NCI-H748 treated with DMSO at 0.1 percent for 48 hours (cell line): ENCODE measurements at regions not wholly inside any gene's neighbourhood (a gene's known extent, or its start where the extent isn't known, plus 50 kb on each side); places are given as distances from the start of the nearest gene placed in this dataset.
"Not testable (repeated sequence)": the region's sequence is repeated elsewhere in the genome, so short reads cannot be mapped to it uniquely, and the experiment has no call there.

Source experiments
- DNase-seq: peaks from one replicate; lab custom pipeline; 2025; lab: John Stamatoyannopoulos, UW

DNA sequence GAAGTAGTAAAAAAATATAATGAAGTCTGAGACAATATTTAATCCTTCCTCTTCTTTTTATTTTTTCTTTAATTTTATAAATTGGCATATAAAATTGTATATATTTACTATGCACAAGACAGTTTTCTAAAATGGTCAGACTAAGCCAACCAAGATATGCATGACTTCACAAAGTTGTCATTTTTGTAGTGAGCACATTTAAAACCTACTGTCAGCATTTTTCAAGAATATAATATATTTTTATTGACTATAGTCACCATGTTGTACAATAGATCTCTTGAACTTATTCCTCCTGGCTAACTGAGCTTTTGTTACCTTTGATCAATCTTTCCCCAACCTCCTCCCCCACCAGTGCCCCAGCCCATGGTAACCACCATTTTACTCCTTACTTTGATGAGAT, 129.2 kb downstream of the ATP6V1G3 start:
- no peak for DNase-seq

DNA sequence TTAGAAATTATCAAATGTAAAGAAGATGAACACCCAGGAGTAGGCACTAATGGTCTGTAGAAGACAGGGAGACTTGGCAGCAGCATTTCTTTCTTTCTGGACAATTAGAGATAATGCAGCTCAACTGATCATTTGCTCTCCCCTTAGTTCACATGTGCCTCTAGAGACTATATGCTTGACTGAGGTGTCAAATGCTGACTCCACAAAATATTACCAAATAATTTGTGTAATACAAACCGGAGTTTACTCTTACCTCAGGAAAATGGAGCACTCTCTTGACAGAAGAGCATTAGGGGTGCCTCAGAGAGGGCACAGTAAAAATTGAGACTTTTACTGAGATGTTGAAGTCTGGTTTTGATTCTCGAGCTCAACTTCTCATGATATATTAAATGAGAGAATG, 131.8 kb downstream of the ATP6V1G3 start:
- no peak for DNase-seq

DNA sequence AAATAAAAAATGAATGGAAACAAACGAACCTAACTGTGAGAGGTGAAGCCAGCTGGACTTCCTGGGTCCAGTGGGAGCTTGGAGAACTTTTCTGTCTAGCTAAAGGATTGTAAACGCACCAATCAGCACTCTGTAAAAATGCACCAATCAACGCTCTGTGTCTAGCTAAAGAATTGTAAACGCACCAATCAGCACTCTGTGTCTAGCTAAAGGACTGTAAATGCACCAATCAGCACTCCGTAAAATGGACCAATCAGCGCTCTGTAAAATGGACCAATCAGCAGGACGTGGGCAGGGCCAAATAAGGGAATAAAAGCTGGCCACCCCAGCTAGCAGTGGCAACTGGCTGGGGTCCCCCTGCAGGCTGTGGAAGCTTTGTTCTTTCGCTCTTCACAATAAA, 135.8 kb downstream of the ATP6V1G3 start:
- DNase-seq, result not testable (repeated sequence)

DNA sequence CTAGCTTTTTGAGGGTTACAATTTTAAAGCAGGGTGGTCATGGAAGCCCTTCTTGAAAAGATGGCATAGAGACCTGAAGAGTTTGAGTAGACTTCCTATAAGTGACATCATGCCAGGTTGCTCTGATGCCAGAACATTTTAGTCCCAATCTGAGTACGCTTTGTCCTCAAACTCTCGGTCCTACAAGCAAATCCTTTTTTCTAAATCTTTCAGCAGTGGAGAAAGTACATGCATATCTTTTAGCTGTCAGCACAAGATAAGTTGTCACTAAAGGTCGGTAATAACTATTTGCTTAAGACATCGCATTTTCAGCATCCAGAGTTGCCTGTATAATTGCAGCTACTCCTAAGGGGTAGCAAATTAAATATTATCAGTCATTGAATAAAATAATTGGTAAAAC, 140.4 kb downstream of the ATP6V1G3 start:
- DNase-seq, result no peak

DNA sequence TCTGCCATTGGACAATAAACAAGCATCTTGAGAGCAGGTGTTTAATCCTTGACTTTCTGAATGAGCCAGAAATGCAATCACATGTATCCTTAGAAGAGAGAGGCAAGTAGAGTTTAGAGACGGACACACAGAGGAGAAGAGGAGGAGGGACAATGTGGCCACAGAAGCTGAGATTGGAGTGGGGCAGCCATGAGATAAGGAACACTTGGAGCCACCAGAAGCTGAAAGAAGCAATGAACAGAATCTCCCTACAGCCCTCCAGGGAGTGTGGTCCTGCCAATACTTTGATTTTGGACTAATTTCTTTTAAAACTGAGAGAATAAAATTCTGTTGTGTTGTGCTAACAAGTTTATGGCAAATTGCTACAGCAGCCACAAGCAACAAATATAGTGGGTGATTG, 141.0 kb downstream of the ATP6V1G3 start:
- DNase-seq, result no peak

DNA sequence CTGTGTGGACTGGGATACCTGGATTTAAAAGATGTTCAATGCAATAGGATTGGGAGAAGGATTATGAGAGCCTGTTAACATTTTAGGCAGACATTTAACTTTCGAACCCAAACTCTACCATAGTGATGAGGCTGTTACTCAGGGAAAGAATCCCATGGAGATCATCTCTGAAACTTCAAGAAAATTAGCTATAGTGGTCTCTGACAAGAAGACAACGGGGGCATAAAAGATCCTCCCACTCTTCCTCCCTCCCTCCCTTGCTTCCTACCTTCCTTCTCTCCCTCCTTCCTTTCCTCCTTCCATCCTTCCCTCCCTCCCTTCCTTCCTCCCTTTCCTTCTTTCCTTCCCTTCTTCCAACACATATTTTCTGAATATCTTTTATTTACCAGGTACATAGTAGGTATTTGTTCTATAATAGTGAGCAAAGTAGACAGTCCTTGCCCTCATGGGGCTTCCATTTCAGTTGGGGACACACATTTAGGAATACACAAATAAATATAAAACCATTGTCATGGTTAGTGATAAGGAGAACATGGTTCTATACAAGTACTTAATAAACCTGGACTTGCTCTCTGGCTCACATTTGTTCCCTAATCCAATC, 143.2 kb downstream of the ATP6V1G3 start:
- no peak for DNase-seq

DNA sequence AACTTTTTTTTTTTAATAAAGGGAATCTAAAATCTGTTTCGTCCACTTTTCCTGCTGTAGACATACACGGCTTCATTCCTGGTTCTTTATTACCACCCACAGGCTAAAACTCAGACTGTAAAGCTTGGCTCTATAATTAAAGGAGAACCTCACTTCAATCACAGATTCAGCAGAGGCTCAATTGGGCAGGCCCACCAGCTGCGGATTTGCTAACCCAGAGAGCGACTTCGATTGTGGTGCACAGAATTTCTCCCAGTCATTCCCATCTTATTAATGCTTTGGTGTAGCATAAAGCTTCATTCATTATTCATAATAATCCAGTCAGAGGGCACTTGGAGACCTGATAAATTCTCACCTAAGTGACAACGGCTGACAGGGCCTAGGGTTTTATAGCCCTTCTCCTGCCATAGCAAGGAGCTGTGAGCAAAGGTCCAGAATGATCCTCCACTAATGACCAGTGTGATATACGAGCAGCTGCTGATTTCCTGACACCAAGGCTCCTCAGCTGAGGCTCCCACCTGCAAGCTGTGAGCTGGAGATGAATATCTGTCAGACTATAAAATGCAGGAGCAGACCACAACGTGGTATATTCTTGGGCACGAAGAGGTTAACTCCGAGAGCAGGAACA, 149.0 kb downstream of the ATP6V1G3 start:
- no peak for DNase-seq

DNA sequence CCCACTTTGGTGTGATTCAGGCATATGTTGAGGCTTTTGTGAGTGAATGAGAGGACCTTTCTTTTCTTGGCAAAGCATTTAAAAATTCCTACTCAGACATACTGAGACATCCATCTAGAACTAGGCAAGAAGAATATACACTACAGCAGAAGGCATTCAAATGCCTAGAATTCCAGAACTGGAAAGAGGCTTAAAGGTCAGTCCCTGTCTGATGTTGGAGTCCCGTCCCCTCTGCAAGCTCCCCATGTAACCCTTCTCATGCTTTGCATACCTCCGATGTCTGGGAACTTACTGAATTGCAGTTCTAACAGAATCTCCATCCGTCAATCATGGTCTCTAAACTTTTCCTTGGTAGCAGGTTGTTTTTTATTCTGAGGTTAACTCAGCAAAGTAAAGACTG, 152.9 kb downstream of the ATP6V1G3 start:
- no peak for DNase-seq

DNA sequence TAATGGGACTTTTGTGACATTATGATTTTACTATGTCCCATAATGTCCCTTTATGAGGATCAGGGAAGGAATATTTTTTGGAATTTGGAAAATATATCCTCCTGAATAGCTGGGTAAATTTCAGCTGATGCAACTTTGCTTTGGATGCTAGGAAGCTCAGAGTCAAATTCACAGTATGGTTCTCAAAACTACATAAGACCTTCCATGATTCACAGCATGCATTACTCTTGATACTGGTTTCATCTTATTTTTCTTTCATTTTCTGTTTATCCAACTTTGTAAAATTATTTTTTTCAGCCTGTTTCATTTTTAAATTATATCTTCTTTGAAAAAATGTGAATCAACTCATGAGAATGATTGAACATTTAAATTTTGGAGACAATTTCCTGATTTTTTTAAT, 160.2 kb downstream of the ATP6V1G3 start:
- no peak for DNase-seq

DNA sequence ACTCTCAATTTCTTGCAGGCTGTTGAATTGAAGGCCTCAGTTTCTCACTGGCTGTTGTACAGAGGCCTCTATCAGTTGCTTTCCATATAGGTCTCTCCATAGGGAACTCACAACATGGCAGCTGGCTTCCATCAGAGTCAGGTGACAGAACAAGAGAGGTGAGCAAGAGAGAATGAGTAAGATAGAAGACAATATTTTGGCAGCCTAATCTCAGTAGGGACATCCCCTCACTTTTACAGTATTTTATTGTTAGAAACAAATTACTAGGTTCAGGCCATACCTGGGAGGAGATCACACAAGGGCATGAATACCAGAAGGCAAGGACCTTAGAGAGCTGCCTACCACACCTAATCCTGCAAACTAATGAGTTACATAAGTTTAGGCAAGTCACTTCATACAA, 162.8 kb downstream of the ATP6V1G3 start:
- no peak for DNase-seq

DNA sequence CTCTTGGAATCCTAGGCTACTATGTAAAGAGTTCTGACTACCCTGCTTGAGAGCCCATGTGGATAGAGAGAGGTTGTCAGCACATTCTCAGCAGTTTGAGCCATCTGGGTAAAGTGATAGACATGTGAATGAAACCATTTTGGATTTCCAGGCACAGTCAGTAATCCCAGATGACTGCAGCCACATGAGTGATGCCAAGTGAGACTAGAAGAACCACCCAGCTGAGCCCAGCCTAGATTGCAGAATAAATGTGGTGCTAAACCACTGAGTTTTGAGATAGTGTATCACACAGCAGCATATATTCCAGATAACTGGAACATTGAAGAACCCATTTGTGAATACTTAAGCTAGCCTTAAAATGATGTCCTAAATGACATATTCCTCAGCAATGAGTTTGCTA, 166.2 kb downstream of the ATP6V1G3 start:
- DNase-seq, result no peak

DNA sequence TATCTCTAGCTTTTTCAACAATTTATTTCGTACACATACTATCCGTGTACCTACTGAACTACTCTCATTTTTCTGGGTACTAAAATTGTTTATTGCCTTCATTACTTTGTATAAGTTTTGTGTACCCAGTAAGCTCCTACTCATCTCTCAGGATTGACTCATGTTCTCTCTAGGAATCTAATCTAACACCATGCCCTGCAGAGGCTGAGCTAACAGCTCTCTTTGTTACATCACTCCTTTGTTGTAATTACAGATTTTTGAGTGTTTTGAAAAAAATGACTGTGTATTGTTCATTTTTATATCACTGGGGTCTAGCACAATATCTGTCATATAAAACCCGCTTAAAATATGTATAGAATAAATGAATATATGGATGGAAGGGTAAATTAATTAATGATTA, 167.1 kb downstream of the ATP6V1G3 start:
- no peak for DNase-seq
